ENCODE measurements at regions not wholly inside any gene's neighbourhood (a gene's known extent, or its start where the extent isn't known, plus 50 kb on each side); places are given as distances from the start of the nearest gene placed in this dataset.
"Not testable (repeated sequence)": the region's sequence is repeated elsewhere in the genome, so short reads cannot be mapped to it uniquely, and the experiment has no call there.

GRCh38 chr7:138338361-138338760, 121.7 kb upstream of the TRIM24 start:
- no peak overlapping the region for H2AFZ ChIP-seq (ENCODE audit: insufficient read depth, low read depth, low read length, poor library complexity, severe bottlenecking)
- DNase-seq (no peak), ATAC-seq (ENCODE audit: low read depth) (no peak)
- Mint-ChIP-seq H3K27ac (no peak overlapping the region), H3K4me1 (no peaks in the 10 kb centered on the region), H3K27me3 (no peaks in the 10 kb centered on the region), H3K9me3 (ENCODE audit: insufficient read depth) (peaks cover 18% of the 10 kb centered on the region), H3K4me3 (no peak overlapping the region)
- H4K20me1 ChIP-seq (ENCODE audit: control insufficient read depth, insufficient read depth, low read length, poor library complexity, severe bottlenecking), result no peaks in the 10 kb centered on the region
- H3K79me2 ChIP-seq (ENCODE audit: control insufficient read depth, insufficient read depth, low read length), result no peaks in the 10 kb centered on the region
- no peaks in the 10 kb centered on the region for H3K27me3 ChIP-seq (replicated peaks in 1 of 4; ENCODE audit: control extremely low read depth in 1 of 4, control insufficient read depth in 3 of 4, insufficient read depth in 4 of 4, low read length in 3 of 4)
- H3K27ac ChIP-seq (ENCODE audit: low read length in 2 of 2), result no peak overlapping the region
- no peak overlapping the region for H3K4me2 ChIP-seq (replicated peaks; ENCODE audit: low read depth, low read length, poor library complexity, severe bottlenecking)
- no peaks in the 10 kb centered on the region for H3K4me1 ChIP-seq (ENCODE audit: control insufficient read depth in 2 of 2, insufficient read depth in 2 of 2, low read length in 2 of 2)
- no peaks in the 10 kb centered on the region for H3K36me3 ChIP-seq (replicated peaks in 1 of 2; ENCODE audit: control extremely low read depth in 1 of 2, control insufficient read depth in 1 of 2, extremely low read depth in 1 of 2, insufficient read depth in 2 of 2, low read length in 1 of 2)
- no peak overlapping the region for H3K9ac ChIP-seq (ENCODE audit: low read length)
- intact Hi-C loops (cut with micrococcal nuclease), result no loop called here
- peaks cover 7 to 17% (median 14%) of the 10 kb centered on the region in 3 donors for H3K9me3 ChIP-seq (ENCODE audit: control extremely low read depth in 1 of 3, control insufficient read depth in 2 of 3, insufficient read depth in 1 of 3, low read length in 2 of 3)
- ChIA-PET POLR2A (no interaction called here), CTCF (no interaction called here)
- no peak for TF ChIP-seq EZH2 (IDR thresholded peaks at IDR 0.05; ENCODE audit: borderline replicate concordance, insufficient read depth, low read depth, low read length, poor library complexity, severe bottlenecking)
- TF ChIP-seq, protein P1, sequence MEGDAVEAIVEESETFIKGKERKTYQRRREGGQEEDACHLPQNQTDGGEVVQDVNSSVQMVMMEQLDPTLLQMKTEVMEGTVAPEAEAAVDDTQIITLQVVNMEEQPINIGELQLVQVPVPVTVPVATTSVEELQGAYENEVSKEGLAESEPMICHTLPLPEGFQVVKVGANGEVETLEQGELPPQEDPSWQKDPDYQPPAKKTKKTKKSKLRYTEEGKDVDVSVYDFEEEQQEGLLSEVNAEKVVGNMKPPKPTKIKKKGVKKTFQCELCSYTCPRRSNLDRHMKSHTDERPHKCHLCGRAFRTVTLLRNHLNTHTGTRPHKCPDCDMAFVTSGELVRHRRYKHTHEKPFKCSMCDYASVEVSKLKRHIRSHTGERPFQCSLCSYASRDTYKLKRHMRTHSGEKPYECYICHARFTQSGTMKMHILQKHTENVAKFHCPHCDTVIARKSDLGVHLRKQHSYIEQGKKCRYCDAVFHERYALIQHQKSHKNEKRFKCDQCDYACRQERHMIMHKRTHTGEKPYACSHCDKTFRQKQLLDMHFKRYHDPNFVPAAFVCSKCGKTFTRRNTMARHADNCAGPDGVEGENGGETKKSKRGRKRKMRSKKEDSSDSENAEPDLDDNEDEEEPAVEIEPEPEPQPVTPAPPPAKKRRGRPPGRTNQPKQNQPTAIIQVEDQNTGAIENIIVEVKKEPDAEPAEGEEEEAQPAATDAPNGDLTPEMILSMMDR (IDR thresholded peaks at IDR 0.05), result no peak
- no peak overlapping the region for H3K4me3 ChIP-seq (ENCODE audit: control extremely low read depth in 1 of 5, extremely low read depth in 1 of 5, insufficient read depth in 1 of 5, low read depth in 2 of 5, low read length in 4 of 5)

GRCh38 chr7:138339229-138339628, 120.8 kb upstream of the TRIM24 start:
- H3K9me3 ChIP-seq (ENCODE audit: control extremely low read depth in 1 of 3, control insufficient read depth in 2 of 3, insufficient read depth in 1 of 3, low read length in 2 of 3), result peaks cover 7 to 18% (median 14%) of the 10 kb centered on the region in 3 donors
- H3K27ac ChIP-seq (ENCODE audit: low read length in 2 of 2); H3K4me2 ChIP-seq (replicated peaks; ENCODE audit: low read depth, low read length, poor library complexity, severe bottlenecking); CTCF ChIA-PET; H3K27ac Mint-ChIP-seq; H3K4me3 ChIP-seq (ENCODE audit: control extremely low read depth in 1 of 5, extremely low read depth in 1 of 5, insufficient read depth in 1 of 5, low read depth in 2 of 5, low read length in 4 of 5); H3K36me3 ChIP-seq (replicated peaks in 1 of 2; ENCODE audit: control extremely low read depth in 1 of 2, control insufficient read depth in 1 of 2, extremely low read depth in 1 of 2, insufficient read depth in 2 of 2, low read length in 1 of 2); intact Hi-C loops (cut with micrococcal nuclease); H3K4me3 Mint-ChIP-seq; ATAC-seq (ENCODE audit: low read depth); POLR2A ChIA-PET; H3K9ac ChIP-seq (ENCODE audit: low read length); H4K20me1 ChIP-seq (ENCODE audit: control insufficient read depth, insufficient read depth, low read length, poor library complexity, severe bottlenecking); H3K27me3 Mint-ChIP-seq; H3K4me1 Mint-ChIP-seq; H2AFZ ChIP-seq (ENCODE audit: insufficient read depth, low read depth, low read length, poor library complexity, severe bottlenecking); H3K79me2 ChIP-seq (ENCODE audit: control insufficient read depth, insufficient read depth, low read length); H3K4me1 ChIP-seq (ENCODE audit: control insufficient read depth in 2 of 2, insufficient read depth in 2 of 2, low read length in 2 of 2); DNase-seq; H3K27me3 ChIP-seq (replicated peaks in 1 of 4; ENCODE audit: control extremely low read depth in 1 of 4, control insufficient read depth in 3 of 4, insufficient read depth in 4 of 4, low read length in 3 of 4): not testable (repeated sequence)
- WGBS (ENCODE audit: insufficient coverage), result 90% methylated on average over 6 of the region's 7 CpGs
- H3K9me3 Mint-ChIP-seq (ENCODE audit: insufficient read depth), result peaks cover 15% of the 10 kb centered on the region
